ENCODE measurements at regions not wholly inside any gene's neighbourhood (a gene's known extent, or its start where the extent isn't known, plus 50 kb on each side); places are given as distances from the start of the nearest gene placed in this dataset.

- TF ChIP-seq EZH2 (IDR thresholded peaks at IDR 0.05) (no peak), POLR2AphosphoS5 (IDR thresholded peaks at IDR 0.05; ENCODE audit: borderline replicate concordance, low read depth, low read length) (no peak), FOXP2 (optimal IDR thresholded peaks at IDR 0.05; ENCODE audit: control extremely low read depth, extremely low read length, insufficient read depth) (no peak)
Observed at GRCh38 chr4:158002173-158002572, 170.7 kb downstream of the GASK1B start.

Measured in SK-N-MC (cell line).